IMR-90 (cell line): ENCODE measurements at regions not wholly inside any gene's neighbourhood (a gene's known extent, or its start where the extent isn't known, plus 50 kb on each side); places are given as distances from the start of the nearest gene placed in this dataset.

ENCODE experiments used
- ATAC-seq: fragments of 200-7000 bp; cut with Tn5 transposase; 2 replicates; pipeline ENCODE4 v1.9.1; 2020; ENCODE audit warnings: low read depth, mild to moderate bottlenecking, moderate library complexity
- BruUV-seq: library from RNA; stranded (reverse); fragments of 400-500 nt; replicated peaks from 2 replicates; lab custom pipeline; 2021; lab: Mats Ljungman, UMichigan
- CTCF ChIA-PET: fragments of 300-600 bp; formaldehyde crosslinking; extraction: SDS; loops from one replicate; lab custom pipeline; 2021; ENCODE audit warnings: antibody characterized with exemption; lab: Yijun Ruan, JAX
- POLR2A ChIA-PET: fragments of 300-600 bp; sonication (Branson Sonifier 250); formaldehyde crosslinking; loops from one replicate; lab custom pipeline; 2022; ENCODE audit warnings: antibody characterized with exemption; ENCODE audit not compliant: unreplicated experiment; lab: Charles Lee
- DNase-seq: peaks from one replicate; pipeline ENCODE4 v3.0.0; 2013
- H2AFZ ChIP-seq: replicated peaks from 2 replicates; pipeline ENCODE3; 2013; ENCODE audit warnings: low read length, mild to moderate bottlenecking; ENCODE audit not compliant: poor library complexity
- H2AK5ac ChIP-seq: 2 replicates; pipeline ENCODE4 v1.6.1; 2013; ENCODE audit warnings: low read depth, low read length, inconsistent platforms
- H2AK9ac ChIP-seq: replicated peaks from 2 replicates; pipeline ENCODE3; 2013; ENCODE audit warnings: mild to moderate bottlenecking, low read depth, low read length, moderate library complexity; ENCODE audit not compliant: poor library complexity
- H2BK120ac ChIP-seq: 2 replicates; pipeline ENCODE4 v1.6.1; 2013; ENCODE audit warnings: low read depth, low read length, inconsistent platforms
- H2BK15ac ChIP-seq: 3 replicates; pipeline ENCODE4 v1.6.1; 2013; ENCODE audit warnings: low read depth, low read length, inconsistent platforms
- H2BK20ac ChIP-seq: 2 replicates; pipeline ENCODE4 v1.6.1; 2013; ENCODE audit warnings: low read depth, mild to moderate bottlenecking, inconsistent platforms, low read length, moderate library complexity
- H2BK5ac ChIP-seq: 2 replicates; pipeline ENCODE4 v1.6.1; 2013; ENCODE audit warnings: mild to moderate bottlenecking, low read depth, low read length, inconsistent platforms; ENCODE audit not compliant: poor library complexity, severe bottlenecking
- H3K14ac ChIP-seq: replicated peaks from 2 replicates; pipeline ENCODE4 v1.6.1; 2013; ENCODE audit warnings: low read depth, low read length, inconsistent platforms
- H3K18ac ChIP-seq: 2 replicates; pipeline ENCODE4 v1.6.1; 2013; ENCODE audit warnings: low read depth, low read length, control low read depth
- H3K23ac ChIP-seq: 2 replicates; pipeline ENCODE4 v1.6.1; 2013; ENCODE audit warnings: low read depth, low read length, inconsistent platforms
- H3K27ac ChIP-seq: 2 replicates; pipeline ENCODE4 v1.5.1; 2013; ENCODE audit warnings: mild to moderate bottlenecking, control low read depth, low read length; ENCODE audit not compliant: insufficient read depth
- H3K27me3 ChIP-seq: 2 replicates; pipeline ENCODE4 v1.6.1; 2013; ENCODE audit warnings: low read length; ENCODE audit not compliant: control insufficient read depth, insufficient read depth
- H3K36me3 ChIP-seq: 2 replicates; pipeline ENCODE4 v1.6.1; 2013; ENCODE audit warnings: low read length, mixed read lengths; ENCODE audit not compliant: control insufficient read depth, insufficient read depth
- H3K4ac ChIP-seq: 2 replicates; pipeline ENCODE4 v1.6.1; 2013; ENCODE audit warnings: low read depth, low read length, inconsistent platforms
- H3K4me1 ChIP-seq: 2 replicates; pipeline ENCODE4 v1.6.1; 2013; ENCODE audit warnings: low read length, mixed read lengths; ENCODE audit not compliant: control insufficient read depth, insufficient read depth
- H3K4me2 ChIP-seq: 2 replicates; pipeline ENCODE4 v1.6.1; 2013; ENCODE audit warnings: low read depth, mild to moderate bottlenecking, control low read depth, low read length, moderate library complexity
- H3K4me3 ChIP-seq: 2 replicates; pipeline ENCODE4 v1.5.1; 2013; ENCODE audit warnings: low read depth, mild to moderate bottlenecking, control low read depth, low read length, moderate library complexity; ENCODE audit not compliant: insufficient read depth
- H3K56ac ChIP-seq: 2 replicates; pipeline ENCODE4 v1.6.1; 2013; ENCODE audit warnings: low read length, inconsistent platforms; ENCODE audit not compliant: insufficient read depth; ENCODE audit errors: extremely low read depth
- H3K79me1 ChIP-seq, 2 experiments: 2 replicates each; pipeline ENCODE4 v1.6.1; 2013; ENCODE audit warnings: low read length in 2 of 2, inconsistent platforms in 1 of 2, low read depth in 1 of 2
- H3K9ac ChIP-seq: 2 replicates; pipeline ENCODE4 v1.6.1; 2013; ENCODE audit warnings: low read depth, low read length, control low read depth
- H3K9me1 ChIP-seq: 2 replicates; pipeline ENCODE4 v1.6.1; 2013; ENCODE audit warnings: low read length, inconsistent platforms; ENCODE audit not compliant: insufficient read depth
- H3K9me3 ChIP-seq: 2 replicates; pipeline ENCODE4 v1.6.1; 2013; ENCODE audit warnings: low read length; ENCODE audit not compliant: control insufficient read depth, insufficient read depth
- H4K20me1 ChIP-seq: 2 replicates; pipeline ENCODE4 v1.6.1; 2013; ENCODE audit warnings: low read length, inconsistent platforms; ENCODE audit not compliant: insufficient read depth
- H4K5ac ChIP-seq: 2 replicates; pipeline ENCODE4 v1.6.1; 2013; ENCODE audit warnings: mild to moderate bottlenecking, low read depth, low read length, control low read depth
- H4K8ac ChIP-seq, 2 experiments: 2 replicates each; pipeline ENCODE4 v1.6.1; 2013; ENCODE audit warnings: low read depth in 2 of 2, low read length in 2 of 2, control low read depth in 1 of 2, inconsistent platforms in 1 of 2
- H4K91ac ChIP-seq: 2 replicates; pipeline ENCODE4 v1.6.1; 2013; ENCODE audit warnings: low read depth, low read length, inconsistent platforms; ENCODE audit not compliant: insufficient read depth
- BHLHE40 ChIP-seq: fragments of 150-350 bp; IDR thresholded peaks from 2 replicates; pipeline ENCODE4 v1.6.1; 2016; ENCODE audit warnings: mild to moderate bottlenecking, low read depth, low read length
- CHD1 ChIP-seq: IDR thresholded peaks from 2 replicates; pipeline ENCODE4 v1.6.1; 2012; ENCODE audit warnings: low read depth, low read length, improper control_type of control experiment
- FOS ChIP-seq: fragments of 150-350 bp; IDR thresholded peaks from 2 replicates; pipeline ENCODE4 v1.6.1; 2016; ENCODE audit warnings: low read depth, low read length
- MAZ ChIP-seq: IDR thresholded peaks from 2 replicates; pipeline ENCODE4 v1.6.1; 2012; ENCODE audit warnings: low read depth, mild to moderate bottlenecking, low read length, improper control_type of control experiment, moderate library complexity, borderline replicate concordance
- POLR2A ChIP-seq: IDR thresholded peaks from 2 replicates; pipeline ENCODE4 v1.6.1; 2012; ENCODE audit warnings: mild to moderate bottlenecking, low read depth, low read length
- RAD21 ChIP-seq: IDR thresholded peaks from 2 replicates; pipeline ENCODE4 v1.6.1; 2012; ENCODE audit warnings: low read length, improper control_type of control experiment
- RFX5 ChIP-seq: IDR thresholded peaks from 2 replicates; pipeline ENCODE4 v1.8.0; 2012; ENCODE audit warnings: low read depth, mild to moderate bottlenecking, low read length, moderate library complexity
- SMC3 ChIP-seq: fragments of 150-350 bp; IDR thresholded peaks from 2 replicates; pipeline ENCODE4 v1.6.1; 2016; ENCODE audit warnings: low read depth, mild to moderate bottlenecking, antibody characterized with exemption, low read length, moderate library complexity
- WGBS, 2 experiments: methylation state at CpG; one replicate each; pipeline versions ENCODE4 v1.1.5 to v1.1.7; 2013; ENCODE audit warnings: missing lambda C conversion rate in 2 of 2; ENCODE audit not compliant: insufficient read length in 1 of 2; ENCODE audit errors: extremely low coverage in 2 of 2; 5-methylcytosine and 5-hydroxymethylcytosine counted together
- dilution Hi-C: fragments of 300-500 bp; cut with HindIII; formaldehyde crosslinking; loops from one replicate; pipeline ENCODE4 v1.14.3; 2018; ENCODE audit warnings: low sequenced_read_pairs; ENCODE audit not compliant: unreplicated experiment
- in situ Hi-C: fragments of 300-500 bp; cut with MboI; formaldehyde crosslinking; loops from 3 replicates; pipeline ENCODE4 v1.14.3; 2019; ENCODE audit warnings: low sequenced_read_pairs, inconsistent platforms, mixed read lengths
- intact Hi-C: fragments of 100-400 bp; cut with micrococcal nuclease; formaldehyde crosslinking; loops from 2 replicates; pipeline ENCODE4 v1.10.0; 2022
- TF ChIP-seq, protein P1 (sequence below): conservative IDR thresholded peaks from 2 replicates; pipeline ENCODE4 v1.5.1; 2012; ENCODE audit warnings: mild to moderate bottlenecking, low read depth, low read length, improper control_type of control experiment
- TF ChIP-seq, protein P2 (sequence below): fragments of 150-350 bp; IDR thresholded peaks from 2 replicates; pipeline ENCODE4 v1.6.1; 2016; ENCODE audit warnings: low read depth, mild to moderate bottlenecking, low read length, moderate library complexity, borderline replicate concordance

DNA sequence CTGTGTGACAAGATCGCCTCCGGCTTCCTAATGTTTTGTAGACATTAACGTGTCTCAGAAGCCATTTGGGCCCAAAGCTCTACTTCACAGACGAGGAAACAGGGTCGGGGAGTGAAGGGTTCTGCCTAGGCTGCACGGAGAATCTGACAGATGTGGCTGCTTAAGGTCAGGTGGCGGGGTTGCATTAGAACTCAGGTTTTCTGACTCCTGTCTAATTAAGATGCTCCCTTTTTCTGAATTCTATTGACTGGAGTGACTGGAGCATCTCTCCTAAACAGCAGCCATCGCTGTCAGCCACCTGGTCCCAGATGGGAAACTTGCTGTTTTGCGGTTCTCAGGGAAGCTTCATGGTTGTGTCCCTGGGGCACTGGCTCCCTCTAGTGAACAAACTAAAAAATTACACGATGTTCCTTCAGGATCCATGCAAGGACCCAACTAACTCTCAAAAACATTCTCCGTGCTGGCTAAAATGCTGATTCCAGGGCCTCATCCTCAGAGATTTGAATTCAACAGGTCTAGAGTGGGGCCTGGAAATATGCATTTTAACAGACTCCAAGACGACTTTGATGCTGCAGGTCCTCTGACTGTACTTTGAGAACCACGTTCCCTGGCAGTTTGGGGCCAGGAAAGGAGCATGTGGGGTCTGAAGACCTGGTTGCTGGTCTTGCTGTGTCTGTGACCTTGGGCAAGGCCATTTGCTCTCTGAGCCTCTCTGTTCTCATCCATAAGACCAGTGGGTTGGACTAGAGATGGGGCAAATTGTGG, 117.4 kb downstream of the IRF8 start:
- Histone ChIP-seq H3K4me1 (no peaks in the 10 kb centered on the region), H2AK5ac (no peak overlapping the region), H3K18ac (no peak overlapping the region), H3K4ac (no peak overlapping the region), H3K4me2 (no peak overlapping the region), H4K8ac (no peak overlapping the region), H2BK5ac (no peak overlapping the region), H3K27me3 (peaks cover 44% of the 10 kb centered on the region), H2AK9ac (no peak overlapping the region), H2BK15ac (no peak overlapping the region), H2AFZ (no peak overlapping the region), H3K9ac (no peak overlapping the region), H2BK20ac (no peak overlapping the region), H3K9me3 (peaks cover 16% of the 10 kb centered on the region), H4K20me1 (no peaks in the 10 kb centered on the region), H4K91ac (no peak overlapping the region), H3K9me1 (no peaks in the 10 kb centered on the region), H3K27ac (no peak overlapping the region), H3K23ac (no peak overlapping the region), H4K5ac (no peak overlapping the region), H2BK120ac (no peak overlapping the region), H3K4me3 (no peak overlapping the region), H3K79me1 (no peaks in the 10 kb centered on the region), H3K14ac (no peak overlapping the region), H3K56ac (no peak overlapping the region), H3K36me3 (no peaks in the 10 kb centered on the region)
- CTCF ChIA-PET: interaction anchor here (0.7 to 1.6 kb wide), 6 partner anchors 12 to 547 kb away, joined by 3 to 19 read pairs (median 4); no protein-coding TSS in a partner anchor
- BruUV-seq: no TSS peak
- intact Hi-C loops (loop anchor here (1.0 to 5.0 kb wide), 3 partner anchors 195 to 506 kb away; no protein-coding TSS in a partner anchor), in situ Hi-C loops (loop anchor here (5.0 kb wide), 1 partner anchor 194 kb away; no protein-coding TSS in a partner anchor), dilution Hi-C loops (no loop called here)
- 47% methylated on average over 5 of the region's 13 CpGs; no CpG with 5 or more reads in 1 of the 2 experiments for WGBS, 2 experiments
- DNase-seq (peak; percentile 70), ATAC-seq (peak; percentile 93)
- TF ChIP-seq POLR2A (no peak), RAD21 (peak; percentile 93), SMC3 (peak; percentile 90), BHLHE40 (no peak), MAZ (no peak), RFX5 (no peak), FOS (no peak), CHD1 (no peak)
- TF ChIP-seq, protein P1, sequence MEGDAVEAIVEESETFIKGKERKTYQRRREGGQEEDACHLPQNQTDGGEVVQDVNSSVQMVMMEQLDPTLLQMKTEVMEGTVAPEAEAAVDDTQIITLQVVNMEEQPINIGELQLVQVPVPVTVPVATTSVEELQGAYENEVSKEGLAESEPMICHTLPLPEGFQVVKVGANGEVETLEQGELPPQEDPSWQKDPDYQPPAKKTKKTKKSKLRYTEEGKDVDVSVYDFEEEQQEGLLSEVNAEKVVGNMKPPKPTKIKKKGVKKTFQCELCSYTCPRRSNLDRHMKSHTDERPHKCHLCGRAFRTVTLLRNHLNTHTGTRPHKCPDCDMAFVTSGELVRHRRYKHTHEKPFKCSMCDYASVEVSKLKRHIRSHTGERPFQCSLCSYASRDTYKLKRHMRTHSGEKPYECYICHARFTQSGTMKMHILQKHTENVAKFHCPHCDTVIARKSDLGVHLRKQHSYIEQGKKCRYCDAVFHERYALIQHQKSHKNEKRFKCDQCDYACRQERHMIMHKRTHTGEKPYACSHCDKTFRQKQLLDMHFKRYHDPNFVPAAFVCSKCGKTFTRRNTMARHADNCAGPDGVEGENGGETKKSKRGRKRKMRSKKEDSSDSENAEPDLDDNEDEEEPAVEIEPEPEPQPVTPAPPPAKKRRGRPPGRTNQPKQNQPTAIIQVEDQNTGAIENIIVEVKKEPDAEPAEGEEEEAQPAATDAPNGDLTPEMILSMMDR: peak; percentile 90
- TF ChIP-seq, protein P2, sequence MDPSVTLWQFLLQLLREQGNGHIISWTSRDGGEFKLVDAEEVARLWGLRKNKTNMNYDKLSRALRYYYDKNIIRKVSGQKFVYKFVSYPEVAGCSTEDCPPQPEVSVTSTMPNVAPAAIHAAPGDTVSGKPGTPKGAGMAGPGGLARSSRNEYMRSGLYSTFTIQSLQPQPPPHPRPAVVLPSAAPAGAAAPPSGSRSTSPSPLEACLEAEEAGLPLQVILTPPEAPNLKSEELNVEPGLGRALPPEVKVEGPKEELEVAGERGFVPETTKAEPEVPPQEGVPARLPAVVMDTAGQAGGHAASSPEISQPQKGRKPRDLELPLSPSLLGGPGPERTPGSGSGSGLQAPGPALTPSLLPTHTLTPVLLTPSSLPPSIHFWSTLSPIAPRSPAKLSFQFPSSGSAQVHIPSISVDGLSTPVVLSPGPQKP: no peak
- POLR2A ChIA-PET: no interaction called here
